Hepatocyte (in vitro differentiated cells): ENCODE measurements at regions not wholly inside any gene's neighbourhood (a gene's known extent, or its start where the extent isn't known, plus 50 kb on each side); places are given as distances from the start of the nearest gene placed in this dataset.

ENCODE experiments used
- DNase-seq: peaks from one replicate; pipeline ENCODE4 v3.0.0-alpha.2; 2016; ENCODE audit warnings: low spot score
- H2AFZ ChIP-seq: fragments of 200-600 bp; sonication (generic); 2 replicates; pipeline ENCODE4 v1.6.0; 2016; ENCODE audit warnings: antibody characterized with exemption, mild to moderate bottlenecking
- H3K27ac ChIP-seq: fragments of 200-600 bp; sonication (generic); 2 replicates; pipeline ENCODE4 v1.5.1; 2016; ENCODE audit warnings: mild to moderate bottlenecking
- H3K27me3 ChIP-seq: fragments of 200-600 bp; sonication (generic); 2 replicates; pipeline ENCODE4 v1.6.1; 2016
- H3K36me3 ChIP-seq: fragments of 200-600 bp; sonication (generic); replicated peaks from 2 replicates; pipeline ENCODE4 v1.5.1; 2016; ENCODE audit warnings: low read depth; ENCODE audit not compliant: insufficient read depth
- H3K4me1 ChIP-seq: fragments of 200-600 bp; sonication (generic); 2 replicates; pipeline ENCODE4 v1.5.1; 2016; ENCODE audit warnings: mild to moderate bottlenecking, moderate library complexity; ENCODE audit not compliant: insufficient read depth
- H3K4me2 ChIP-seq: fragments of 200-600 bp; sonication (generic); 2 replicates; pipeline ENCODE4 v1.6.0; 2016
- H3K4me3 ChIP-seq: fragments of 200-600 bp; sonication (generic); 2 replicates; pipeline ENCODE4 v1.5.1; 2016; ENCODE audit warnings: mild to moderate bottlenecking
- H3K79me2 ChIP-seq: fragments of 200-600 bp; sonication (generic); 2 replicates; pipeline ENCODE4 v1.6.0; 2017; ENCODE audit warnings: mild to moderate bottlenecking
- H3K9me2 ChIP-seq: fragments of 200-600 bp; sonication (generic); replicated peaks from 2 replicates; pipeline ENCODE4 v1.6.0; 2017; ENCODE audit warnings: mild to moderate bottlenecking; ENCODE audit not compliant: insufficient read depth
- H3K9me3 ChIP-seq: fragments of 200-600 bp; sonication (generic); 2 replicates; pipeline ENCODE4 v1.5.1; 2016; ENCODE audit warnings: low read depth, mild to moderate bottlenecking
- H4K20me1 ChIP-seq: fragments of 200-600 bp; sonication (generic); 2 replicates; pipeline ENCODE4 v1.6.0; 2016; ENCODE audit warnings: mild to moderate bottlenecking; ENCODE audit not compliant: insufficient read depth, poor library complexity, severe bottlenecking
- CTCF ChIP-seq: fragments of 200-600 bp; sonication (generic); IDR thresholded peaks from 2 replicates; pipeline ENCODE4 v1.5.1; 2016; ENCODE audit warnings: antibody characterized with exemption, mild to moderate bottlenecking; ENCODE audit not compliant: poor library complexity
- EZH2 ChIP-seq: fragments of 200-600 bp; sonication (generic); IDR thresholded peaks from 2 replicates; pipeline ENCODE4 v1.6.1; 2016; ENCODE audit warnings: antibody characterized with exemption, mild to moderate bottlenecking, borderline replicate concordance
- EZH2phosphoT487 ChIP-seq: fragments of 200-600 bp; sonication (generic); IDR thresholded peaks from one replicate; pipeline ENCODE4 v1.6.1; 2018; ENCODE audit warnings: antibody characterized with exemption, mild to moderate bottlenecking, low read depth, moderate library complexity; ENCODE audit not compliant: unreplicated experiment, severe bottlenecking
- WGBS: methylation state at CpG from one replicate; pipeline ENCODE4 v1.1.6; 2016; ENCODE audit warnings: low lambda C conversion rate; ENCODE audit errors: missing lambda C conversion rate; 5-methylcytosine and 5-hydroxymethylcytosine counted together

DNA sequence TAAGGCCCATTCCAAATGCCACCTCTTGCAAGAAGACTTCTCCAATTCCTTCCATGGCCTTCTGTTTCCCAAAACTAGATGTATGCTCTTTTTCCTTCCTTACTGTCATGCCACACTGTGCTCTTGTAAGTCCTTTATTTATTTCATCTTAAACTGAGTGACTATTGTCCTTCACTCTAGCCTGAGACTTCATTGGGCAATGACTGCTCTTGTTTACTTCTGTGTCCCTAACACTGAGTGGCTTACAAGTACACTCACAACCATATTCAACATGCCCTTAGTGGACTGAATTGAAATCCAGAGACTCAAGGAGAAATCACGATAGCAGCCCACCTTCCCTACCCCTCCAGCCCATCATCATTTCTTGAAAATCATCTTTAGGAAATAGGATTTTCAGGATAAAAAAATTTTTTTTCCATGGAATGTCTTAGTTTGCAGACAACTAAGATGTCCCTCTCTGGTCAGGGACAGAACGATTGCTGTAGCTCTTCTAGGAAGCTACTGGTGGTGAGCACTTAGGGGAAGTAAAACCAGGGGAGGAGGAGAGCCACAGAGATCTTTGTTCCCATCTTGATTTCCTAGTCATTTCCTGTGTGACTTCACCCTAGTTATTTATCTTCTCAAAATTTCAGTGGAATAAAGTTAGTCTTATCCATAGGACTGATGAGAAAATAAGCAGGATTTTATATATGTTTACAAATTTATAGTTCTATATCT, 80.7 kb downstream of the CYRIA start:
- Histone ChIP-seq H3K4me1 (no peaks in the 10 kb centered on the region), H2AFZ (no peak overlapping the region), H3K36me3 (no peaks in the 10 kb centered on the region), H3K27ac (no peak overlapping the region), H3K4me2 (no peak overlapping the region), H3K9me2 (no peaks in the 10 kb centered on the region), H4K20me1 (no peaks in the 10 kb centered on the region), H3K27me3 (no peaks in the 10 kb centered on the region), H3K79me2 (no peaks in the 10 kb centered on the region), H3K9me3 (no peaks in the 10 kb centered on the region), H3K4me3 (no peak overlapping the region)
- no peak for TF ChIP-seq EZH2phosphoT487
- TF ChIP-seq CTCF = no peak
- TF ChIP-seq EZH2 = no peak
- no peak for DNase-seq
- WGBS = 83% methylated on average over 2 of the region's 2 CpGs

GRCh38 chr2:16584084-16584483, 81.5 kb downstream of the CYRIA start:
- WGBS = 77% methylated on average over 2 of the region's 2 CpGs
- no peak overlapping the region for H3K27ac ChIP-seq
- H3K9me3 ChIP-seq = no peaks in the 10 kb centered on the region
- H3K9me2 ChIP-seq = no peaks in the 10 kb centered on the region
- no peaks in the 10 kb centered on the region for H3K4me1 ChIP-seq
- no peaks in the 10 kb centered on the region for H3K36me3 ChIP-seq
- no peak overlapping the region for H2AFZ ChIP-seq
- H3K4me2 ChIP-seq = no peak overlapping the region
- H4K20me1 ChIP-seq = no peaks in the 10 kb centered on the region
- TF ChIP-seq EZH2phosphoT487 (no peak), CTCF (no peak), EZH2 (no peak)
- DNase-seq = no peak
- H3K79me2 ChIP-seq = no peaks in the 10 kb centered on the region
- no peak overlapping the region for H3K4me3 ChIP-seq
- H3K27me3 ChIP-seq = no peaks in the 10 kb centered on the region

- H3K4me1 ChIP-seq = no peaks in the 10 kb centered on the region
- no peak for TF ChIP-seq EZH2phosphoT487
- no peak for TF ChIP-seq EZH2
- TF ChIP-seq CTCF = no peak
- 95% methylated on average over 1 of the region's 1 CpG for WGBS
These were observed 84.4 kb downstream of the CYRIA start for GRCh38 chr2:16581241-16581640.

DNA sequence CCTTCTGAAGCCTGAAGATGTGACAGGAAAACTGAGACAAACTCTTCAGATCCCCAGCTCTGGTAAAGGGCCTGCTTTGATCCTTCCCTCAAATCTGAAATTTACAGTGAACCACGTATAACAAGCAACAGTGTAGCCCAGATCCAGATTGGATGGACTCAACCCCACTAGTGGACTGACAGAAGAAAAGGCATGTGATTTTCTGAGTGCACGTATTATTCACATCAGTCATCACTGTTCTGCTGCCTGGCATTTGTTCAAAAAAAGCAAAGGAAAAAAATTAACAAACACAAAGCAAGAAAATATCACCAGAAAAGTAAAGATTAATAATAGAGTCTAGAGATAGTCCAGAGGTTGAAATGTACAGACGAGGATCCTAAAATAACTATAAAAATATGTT, 87.6 kb downstream of the CYRIA start:
- 84% methylated on average over 3 of the region's 3 CpGs for WGBS
- no peaks in the 10 kb centered on the region for H3K4me1 ChIP-seq
- TF ChIP-seq EZH2phosphoT487 = no peak
- no peak for TF ChIP-seq EZH2
- TF ChIP-seq CTCF = no peak
- no peak for DNase-seq
- H3K27me3 ChIP-seq = no peaks in the 10 kb centered on the region
- no peaks in the 10 kb centered on the region for H3K9me2 ChIP-seq
- H3K4me3 ChIP-seq = no peak overlapping the region
- no peaks in the 10 kb centered on the region for H3K9me3 ChIP-seq
- H4K20me1 ChIP-seq = no peaks in the 10 kb centered on the region
- no peak overlapping the region for H3K4me2 ChIP-seq
- H3K36me3 ChIP-seq = no peaks in the 10 kb centered on the region
- no peak overlapping the region for H3K27ac ChIP-seq
- H2AFZ ChIP-seq = no peak overlapping the region
- no peaks in the 10 kb centered on the region for H3K79me2 ChIP-seq

More at GRCh38 chr2:16581241-16581640, 84.4 kb downstream of the CYRIA start:
- Histone ChIP-seq H3K9me3 (no peaks in the 10 kb centered on the region), H3K4me2 (no peak overlapping the region), H3K4me3 (no peak overlapping the region), H3K36me3 (no peaks in the 10 kb centered on the region), H3K79me2 (no peaks in the 10 kb centered on the region), H3K27ac (no peak overlapping the region), H4K20me1 (no peaks in the 10 kb centered on the region), H3K9me2 (no peaks in the 10 kb centered on the region), H3K27me3 (no peaks in the 10 kb centered on the region), H2AFZ (no peak overlapping the region)
- no peak for DNase-seq
